Activated CD8-positive, alpha-beta T cell treated with anti-CD3 and anti-CD28 coated beads for 36 hours (primary cell): ENCODE measurements at regions not wholly inside any gene's neighbourhood (a gene's known extent, or its start where the extent isn't known, plus 50 kb on each side); places are given as distances from the start of the nearest gene placed in this dataset.
A peak's percentile ranks its signal among the peaks of the same experiment; 100 is the strongest.

Experiments
- ATAC-seq: fragments of 200-7000 bp; cut with Tn5 transposase; one replicate; pipeline ENCODE4 v1.10.0; 2021; ENCODE audit warnings: mild to moderate bottlenecking, moderate library complexity
- CTCF ChIA-PET: fragments of 350-600 bp; sonication (Branson Sonifier 250); formaldehyde crosslinking; loops from one replicate; lab custom pipeline; 2021; ENCODE audit warnings: antibody characterized with exemption; lab: Charles Lee
- POLR2A ChIA-PET: fragments of 350-600 bp; sonication (Branson Sonifier 250); formaldehyde crosslinking; loops from one replicate; lab custom pipeline; 2021; ENCODE audit warnings: antibody characterized with exemption; lab: Charles Lee
- DNase-seq: peaks from one replicate; pipeline ENCODE4 v3.0.0-alpha.2; 2020
- H3K27ac Mint-ChIP-seq: one replicate; pipeline ENCODE4 v1.8.0; 2021; ENCODE audit warnings: mild to moderate bottlenecking, mixed read lengths
- H3K27me3 Mint-ChIP-seq: one replicate; pipeline ENCODE4 v1.8.0; 2021; ENCODE audit warnings: mixed read lengths
- H3K36me3 Mint-ChIP-seq: one replicate; pipeline ENCODE4 v1.8.0; 2021; ENCODE audit warnings: low read depth, mixed read lengths
- H3K4me1 Mint-ChIP-seq: one replicate; pipeline ENCODE4 v1.8.0; 2021; ENCODE audit warnings: low read depth, mixed read lengths
- H3K4me3 Mint-ChIP-seq: one replicate; pipeline ENCODE4 v1.8.0; 2021; ENCODE audit warnings: mild to moderate bottlenecking, moderate library complexity, mixed read lengths
- H3K9me3 Mint-ChIP-seq: one replicate; pipeline ENCODE4 v1.8.0; 2021; ENCODE audit warnings: mixed read lengths
- CTCF ChIP-seq: fragments of 200-600 bp; IDR thresholded peaks from one replicate; pipeline ENCODE4 v1.8.0; 2022; ENCODE audit warnings: antibody characterized with exemption, mild to moderate bottlenecking
- intact Hi-C: fragments of 100-400 bp; cut with micrococcal nuclease; formaldehyde crosslinking; loops from one replicate; pipeline ENCODE4 v1.10.0; 2022

GRCh38 chr7:12488341-12488740 is 82.2 kb upstream of the SCIN start:
- intact Hi-C loops, result no loop called here
- Mint-ChIP-seq H3K36me3 (no peaks in the 10 kb centered on the region), H3K4me1 (no peaks in the 10 kb centered on the region), H3K27ac (no peak overlapping the region), H3K27me3 (no peaks in the 10 kb centered on the region), H3K4me3 (no peak overlapping the region), H3K9me3 (no peaks in the 10 kb centered on the region)
- no peak for DNase-seq
- ATAC-seq, result no peak
- ChIA-PET POLR2A (interaction anchor here (0.6 kb wide), 1 partner anchor 160 kb away, joined by 3 read pairs; no protein-coding TSS in a partner anchor), CTCF (interaction anchor here (0.8 to 2.6 kb wide), 7 partner anchors 13 to 103 kb away, joined by 3 to 37 read pairs (median 3); no protein-coding TSS in a partner anchor)
- no peak for TF ChIP-seq CTCF

GRCh38 chr7:12490107-12490688 is 80.3 kb upstream of the SCIN start:
- intact Hi-C loops, result loop anchor here (2.0 to 10.0 kb wide), 3 partner anchors 31 to 105 kb away; no protein-coding TSS in a partner anchor
- H3K4me1 Mint-ChIP-seq, result no peaks in the 10 kb centered on the region
- H3K4me3 Mint-ChIP-seq, result no peak overlapping the region
- peaks cover 5% of the 10 kb centered on the region for H3K27me3 Mint-ChIP-seq
- ATAC-seq, result peak; percentile 64
- POLR2A ChIA-PET, result no interaction called here
- H3K9me3 Mint-ChIP-seq, result no peaks in the 10 kb centered on the region
- TF ChIP-seq CTCF, result peak; percentile 56
- H3K27ac Mint-ChIP-seq, result no peak overlapping the region
- DNase-seq, result no peak
- H3K36me3 Mint-ChIP-seq, result no peaks in the 10 kb centered on the region
- CTCF ChIA-PET, result interaction anchor here (0.8 to 2.3 kb wide), 20 partner anchors 9 to 733 kb away, joined by 3 to 90 read pairs (median 6); no protein-coding TSS in a partner anchor

GRCh38 chr7:12490940-12491339 is 79.6 kb upstream of the SCIN start:
- CTCF ChIA-PET, result interaction anchor here (0.8 to 2.3 kb wide), 17 partner anchors 9 to 732 kb away, joined by 3 to 90 read pairs (median 6); no protein-coding TSS in a partner anchor
- TF ChIP-seq CTCF, result no peak
- Mint-ChIP-seq H3K27me3 (peaks cover 5% of the 10 kb centered on the region), H3K9me3 (no peaks in the 10 kb centered on the region), H3K4me3 (no peak overlapping the region), H3K36me3 (no peaks in the 10 kb centered on the region), H3K27ac (no peak overlapping the region), H3K4me1 (no peaks in the 10 kb centered on the region)
- POLR2A ChIA-PET, result no interaction called here
- ATAC-seq (no peak), DNase-seq (no peak)
- intact Hi-C loops, result loop anchor here (2.0 to 10.0 kb wide), 3 partner anchors 32 to 106 kb away; no protein-coding TSS in a partner anchor

GRCh38 chr7:12491526-12491925 is 79.0 kb upstream of the SCIN start:
- POLR2A ChIA-PET, result no interaction called here
- Mint-ChIP-seq H3K4me3 (no peak overlapping the region), H3K4me1 (no peaks in the 10 kb centered on the region), H3K36me3 (no peaks in the 10 kb centered on the region), H3K9me3 (no peaks in the 10 kb centered on the region), H3K27ac (no peak overlapping the region), H3K27me3 (peaks cover 5% of the 10 kb centered on the region)
- intact Hi-C loops, result loop anchor here (2.0 to 10.0 kb wide), 3 partner anchors 33 to 107 kb away; no protein-coding TSS in a partner anchor
- no peak for TF ChIP-seq CTCF
- CTCF ChIA-PET, result interaction anchor here (1.0 to 2.3 kb wide), 9 partner anchors 13 to 102 kb away, joined by 3 to 90 read pairs (median 10); no protein-coding TSS in a partner anchor
- ATAC-seq (no peak), DNase-seq (no peak)

- no peak for TF ChIP-seq CTCF
- intact Hi-C loops, result loop anchor here (10.0 kb wide), 2 partner anchors 59 to 109 kb away; no protein-coding TSS in a partner anchor
- CTCF ChIA-PET, result interaction anchor here (0.6 to 3.6 kb wide), 3 partner anchors 10 to 35 kb away, joined by 3 to 35 read pairs (median 5); no protein-coding TSS in a partner anchor
- POLR2A ChIA-PET, result no interaction called here
- no peaks in the 10 kb centered on the region for H3K36me3 Mint-ChIP-seq
- no peaks in the 10 kb centered on the region for H3K9me3 Mint-ChIP-seq
- H3K4me3 Mint-ChIP-seq, result no peak overlapping the region
- H3K27ac Mint-ChIP-seq, result no peak overlapping the region
- H3K27me3 Mint-ChIP-seq, result peaks cover 5% of the 10 kb centered on the region
- ATAC-seq (no peak), DNase-seq (no peak)
- H3K4me1 Mint-ChIP-seq, result no peaks in the 10 kb centered on the region
These were observed 77.1 kb upstream of the SCIN start for GRCh38 chr7:12493407-12493806.
